SK-N-SH (cell line): ENCODE measurements at regions not wholly inside any gene's neighbourhood (a gene's known extent, or its start where the extent isn't known, plus 50 kb on each side); places are given as distances from the start of the nearest gene placed in this dataset.

Source experiments
- CTCF ChIA-PET: fragments of 300-600, 350-600 bp; formaldehyde crosslinking; extraction: SDS; loops from one replicate; lab custom pipeline; 2021; lab: Yijun Ruan, JAX
- POLR2A ChIA-PET: fragments of 350-600 bp; sonication (Branson Sonifier 250); formaldehyde crosslinking; extraction: SDS; loops from one replicate; lab custom pipeline; 2020; ENCODE audit warnings: antibody characterized with exemption, inconsistent platforms; lab: Yijun Ruan, JAX
- DNase-seq: peaks from one replicate; pipeline ENCODE4 v3.0.0; 2012
- H2AFZ ChIP-seq: fragments of 200-600 bp; sonication (generic); 2 replicates; pipeline ENCODE4 v1.8.1; 2016; ENCODE audit warnings: antibody characterized with exemption, mild to moderate bottlenecking, low read depth
- H3F3A ChIP-seq: fragments of 200-600 bp; sonication (generic); replicated peaks from 2 replicates; pipeline ENCODE3; 2016; ENCODE audit warnings: antibody characterized with exemption, mild to moderate bottlenecking; ENCODE audit not compliant: insufficient read depth
- H3K27ac ChIP-seq, 2 experiments: fragments of 200-500 bp in 1 of 2; fragments of 200-600 bp in 1 of 2; sonication (Bioruptor generic) in 1 of 2; sonication (generic), shearing (Covaris generic) in 1 of 2; 2 replicates each; pipeline versions ENCODE4 v1.5.1 to v1.6.1; 2014 to 2016; ENCODE audit warnings: low read depth in 2 of 2, inconsistent platforms in 1 of 2, low read length in 1 of 2, mild to moderate bottlenecking in 1 of 2, mixed read lengths in 1 of 2
- H3K27me3 ChIP-seq: fragments of 200-600 bp; sonication (generic), shearing (Covaris generic); 2 replicates; pipeline ENCODE4 v1.6.1; 2016; ENCODE audit warnings: mixed run types; ENCODE audit not compliant: insufficient read depth
- H3K36me3 ChIP-seq, 2 experiments: fragments of 200-500 bp in 1 of 2; fragments of 200-600 bp in 1 of 2; sonication (Bioruptor generic) in 1 of 2; sonication (generic) in 1 of 2; replicated peaks in 1 of 2; 2 replicates each; pipeline versions ENCODE3 to v1.5.1; 2014 to 2016; ENCODE audit warnings: low read length in 1 of 2, mild to moderate bottlenecking in 1 of 2; ENCODE audit not compliant: insufficient read depth in 2 of 2, control insufficient read depth in 1 of 2
- H3K4me1 ChIP-seq, 2 experiments: fragments of 200-500 bp in 1 of 2; fragments of 200-600 bp in 1 of 2; sonication (Bioruptor generic) in 1 of 2; sonication (generic), shearing (Covaris generic) in 1 of 2; 2 replicates each; pipeline versions ENCODE4 v1.5.1 to v1.6.1; 2014 to 2016; ENCODE audit warnings: low read depth in 1 of 2, low read length in 1 of 2, mixed run types in 1 of 2; ENCODE audit not compliant: insufficient read depth in 2 of 2, control insufficient read depth in 1 of 2
- H3K4me2 ChIP-seq: fragments of 200-600 bp; sonication (generic), shearing (Covaris generic); 2 replicates; pipeline ENCODE4 v1.6.1; 2017; ENCODE audit warnings: mixed run types
- H3K4me3 ChIP-seq, 2 experiments: fragments of 200-500 bp in 1 of 2; fragments of 200-600 bp in 1 of 2; sonication (Bioruptor generic) in 1 of 2; sonication (generic), shearing (Covaris generic) in 1 of 2; 2 replicates each; pipeline versions ENCODE4 v1.5.1 to v1.8.1; 2014 to 2016; ENCODE audit warnings: low read depth in 2 of 2, inconsistent platforms in 1 of 2, low read length in 1 of 2, mild to moderate bottlenecking in 1 of 2, mixed read lengths in 1 of 2, moderate library complexity in 1 of 2
- H3K79me2 ChIP-seq: fragments of 200-600 bp; sonication (generic); 2 replicates; pipeline ENCODE4 v1.8.1; 2017; ENCODE audit warnings: mild to moderate bottlenecking; ENCODE audit not compliant: insufficient read depth
- H3K9ac ChIP-seq: fragments of 200-600 bp; sonication (generic); 2 replicates; pipeline ENCODE4 v1.6.1; 2017; ENCODE audit warnings: mixed run types
- H3K9me2 ChIP-seq: fragments of 200-600 bp; sonication (generic); 2 replicates; pipeline ENCODE4 v1.6.1; 2017; ENCODE audit warnings: mixed run types
- H3K9me3 ChIP-seq: fragments of 200-600 bp; sonication (generic); 2 replicates; pipeline ENCODE4 v1.6.1; 2017; ENCODE audit warnings: mixed run types, mild to moderate bottlenecking, moderate library complexity
- H4K20me1 ChIP-seq: fragments of 200-600 bp; sonication (generic); 2 replicates; pipeline ENCODE4 v1.6.1; 2017; ENCODE audit warnings: mild to moderate bottlenecking, mixed run types; ENCODE audit not compliant: insufficient read depth
- CHD2 ChIP-seq: fragments of 150-350 bp; IDR thresholded peaks from 2 replicates; pipeline ENCODE4 v1.6.1; 2018; ENCODE audit warnings: low read length; ENCODE audit not compliant: partially characterized antibody
- ELF1 ChIP-seq: IDR thresholded peaks from 2 replicates; pipeline ENCODE4 v1.4.0; 2012
- EZH2phosphoT487 ChIP-seq: fragments of 200-600 bp; sonication (generic); IDR thresholded peaks from 2 replicates; pipeline ENCODE4 v1.6.1; 2017; ENCODE audit warnings: low read depth, mixed run types, mild to moderate bottlenecking, antibody characterized with exemption, moderate library complexity, borderline replicate concordance
- FOSL2 ChIP-seq: IDR thresholded peaks from 2 replicates; pipeline ENCODE4 v1.4.0; 2012; ENCODE audit warnings: low read depth, mild to moderate bottlenecking, moderate library complexity, borderline replicate concordance
- FOXM1 ChIP-seq: IDR thresholded peaks from 2 replicates; pipeline ENCODE4 v1.4.0; 2012; ENCODE audit warnings: low read depth, mild to moderate bottlenecking
- GABPA ChIP-seq: IDR thresholded peaks from 2 replicates; pipeline ENCODE4 v1.4.0; 2012; ENCODE audit warnings: low read depth, mild to moderate bottlenecking
- GATA2 ChIP-seq: sonication (generic); formaldehyde crosslinking; IDR thresholded peaks from 2 replicates; pipeline ENCODE4 v1.5.0; 2020; ENCODE audit warnings: mild to moderate bottlenecking, missing genetic modification reagents
- JUND ChIP-seq: IDR thresholded peaks from 2 replicates; pipeline ENCODE4 v1.4.0; 2012
- MEF2A ChIP-seq: IDR thresholded peaks from 2 replicates; pipeline ENCODE4 v1.4.0; 2012; ENCODE audit warnings: low read depth, borderline replicate concordance
- NFIC ChIP-seq: IDR thresholded peaks from 2 replicates; pipeline ENCODE4 v1.4.0; 2012; ENCODE audit warnings: borderline replicate concordance
- NRF1 ChIP-seq: IDR thresholded peaks from 2 replicates; pipeline ENCODE4 v1.6.1; 2012; ENCODE audit warnings: low read depth, mild to moderate bottlenecking, low read length
- PBX3 ChIP-seq: IDR thresholded peaks from 2 replicates; pipeline ENCODE4; 2012
- POLR2AphosphoS5 ChIP-seq: IDR thresholded peaks from 2 replicates; pipeline ENCODE4 v1.6.1; 2012; ENCODE audit warnings: low read depth, low read length
- RAD21 ChIP-seq: IDR thresholded peaks from 2 replicates; pipeline ENCODE4 v1.6.1; 2012; ENCODE audit warnings: mild to moderate bottlenecking, low read length
- RFX5 ChIP-seq: IDR thresholded peaks from 2 replicates; pipeline ENCODE4 v1.6.1; 2012; ENCODE audit warnings: mild to moderate bottlenecking, improper control_type of control experiment, low read length
- SIN3A ChIP-seq: IDR thresholded peaks from 2 replicates; pipeline ENCODE4 v1.6.1; 2012; ENCODE audit warnings: low read depth, mild to moderate bottlenecking, low read length, moderate library complexity, borderline replicate concordance
- SMC3 ChIP-seq: IDR thresholded peaks from 2 replicates; pipeline ENCODE4 v1.6.1; 2012; ENCODE audit warnings: low read depth, low read length, improper control_type of control experiment
- TAF1 ChIP-seq: IDR thresholded peaks from 2 replicates; pipeline ENCODE4 v1.6.1; 2012; ENCODE audit warnings: low read depth, mild to moderate bottlenecking, low read length, moderate library complexity, borderline replicate concordance
- TEAD4 ChIP-seq: IDR thresholded peaks from 2 replicates; pipeline ENCODE4 v1.4.0; 2012; ENCODE audit warnings: mild to moderate bottlenecking, borderline replicate concordance; ENCODE audit not compliant: insufficient read depth
- YY1 ChIP-seq: IDR thresholded peaks from 2 replicates; pipeline ENCODE4 v1.4.0; 2012; ENCODE audit warnings: low read depth, mild to moderate bottlenecking
- WGBS: methylation state at CpG from one replicate; pipeline ENCODE4 v1.1.6; 2017; ENCODE audit warnings: low lambda C conversion rate; 5-methylcytosine and 5-hydroxymethylcytosine counted together
- TF ChIP-seq, protein P1 (sequence below): fragments of 150-350 bp; IDR thresholded peaks from 2 replicates; pipeline ENCODE4 v1.6.1; 2016; ENCODE audit warnings: mild to moderate bottlenecking, low read depth, low read length
- TF ChIP-seq, protein P2 (sequence below): IDR thresholded peaks from 2 replicates; pipeline ENCODE4 v1.6.1; 2012; ENCODE audit warnings: mild to moderate bottlenecking, low read depth, low read length, moderate library complexity

- POLR2A ChIA-PET, result no interaction called here
Observed at GRCh38 chr5:3987867-3988266, 392.2 kb downstream of the IRX1 start.

DNA sequence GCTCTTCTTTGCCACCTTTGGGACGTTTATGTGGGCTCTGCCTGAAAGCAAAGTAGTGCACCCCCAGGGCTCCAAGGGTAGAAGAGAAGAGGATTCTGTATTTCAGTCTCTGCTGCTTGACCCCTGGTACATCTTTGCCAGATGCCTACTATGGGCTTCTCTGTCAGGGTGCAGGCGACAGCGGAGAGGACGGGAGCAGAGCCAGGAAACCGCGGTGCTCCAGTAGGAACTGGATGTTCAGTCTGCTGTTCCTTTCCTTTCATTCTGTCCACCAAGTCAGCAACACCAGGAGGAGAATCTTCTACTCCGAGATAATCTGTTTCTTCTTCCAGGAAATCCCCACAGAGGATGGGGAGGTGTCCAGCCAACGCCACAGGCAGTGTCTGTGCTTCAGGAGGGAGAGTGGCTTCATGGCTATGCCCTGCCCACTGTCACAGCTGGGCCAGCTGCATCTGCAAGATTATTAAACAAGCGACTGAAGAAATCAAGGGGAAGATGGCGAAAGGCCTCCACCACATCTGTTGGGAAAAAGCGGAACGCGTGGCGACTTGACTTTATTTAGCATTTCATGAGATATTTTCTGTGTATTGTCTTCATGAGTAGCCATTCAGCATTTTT lies 398.3 kb downstream of the IRX1 start:
- Histone ChIP-seq H3K9me3 (no peaks in the 10 kb centered on the region), H3K4me2 (no peak overlapping the region), H3F3A (no peaks in the 10 kb centered on the region), H3K4me1 (no peaks in the 10 kb centered on the region), H3K27ac (no peak overlapping the region), H4K20me1 (no peaks in the 10 kb centered on the region), H3K4me3 (no peak overlapping the region), H3K9me2 (no peaks in the 10 kb centered on the region), H3K79me2 (no peaks in the 10 kb centered on the region), H3K36me3 (no peaks in the 10 kb centered on the region), H3K9ac (no peak overlapping the region), H3K27me3 (no peaks in the 10 kb centered on the region), H2AFZ (no peak overlapping the region)
- no peak for TF ChIP-seq GATA2
- TF ChIP-seq RFX5, result no peak
- no peak for TF ChIP-seq ELF1
- TF ChIP-seq FOXM1, result no peak
- TF ChIP-seq SMC3, result no peak
- TF ChIP-seq, protein P1, sequence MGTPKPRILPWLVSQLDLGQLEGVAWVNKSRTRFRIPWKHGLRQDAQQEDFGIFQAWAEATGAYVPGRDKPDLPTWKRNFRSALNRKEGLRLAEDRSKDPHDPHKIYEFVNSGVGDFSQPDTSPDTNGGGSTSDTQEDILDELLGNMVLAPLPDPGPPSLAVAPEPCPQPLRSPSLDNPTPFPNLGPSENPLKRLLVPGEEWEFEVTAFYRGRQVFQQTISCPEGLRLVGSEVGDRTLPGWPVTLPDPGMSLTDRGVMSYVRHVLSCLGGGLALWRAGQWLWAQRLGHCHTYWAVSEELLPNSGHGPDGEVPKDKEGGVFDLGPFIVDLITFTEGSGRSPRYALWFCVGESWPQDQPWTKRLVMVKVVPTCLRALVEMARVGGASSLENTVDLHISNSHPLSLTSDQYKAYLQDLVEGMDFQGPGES, result no peak
- no peak for TF ChIP-seq TEAD4
- no peak for TF ChIP-seq GABPA
- no peak for TF ChIP-seq PBX3
- no peak for TF ChIP-seq SIN3A
- TF ChIP-seq JUND, result no peak
- TF ChIP-seq RAD21, result no peak
- no peak for TF ChIP-seq NFIC
- no peak for TF ChIP-seq MEF2A
- TF ChIP-seq EZH2phosphoT487, result no peak
- ChIA-PET POLR2A (no interaction called here), CTCF (no interaction called here)
- 55% methylated on average over 14 of the region's 14 CpGs for WGBS
- no peak for DNase-seq

More at GRCh38 chr5:3987867-3988266, 392.2 kb downstream of the IRX1 start:
- Histone ChIP-seq H3K36me3 (no peaks in the 10 kb centered on the region), H3K27me3 (no peaks in the 10 kb centered on the region), H3K4me1 (no peaks in the 10 kb centered on the region), H3K9me2 (no peaks in the 10 kb centered on the region), H2AFZ (no peak overlapping the region), H3K27ac (no peak overlapping the region)
- TF ChIP-seq MEF2A (no peak), POLR2AphosphoS5 (no peak), TEAD4 (no peak), NFIC (no peak), YY1 (no peak), NRF1 (no peak), TAF1 (no peak), RFX5 (no peak), FOSL2 (no peak), GABPA (no peak), CHD2 (no peak), JUND (no peak), SMC3 (no peak)
- TF ChIP-seq, protein P2, sequence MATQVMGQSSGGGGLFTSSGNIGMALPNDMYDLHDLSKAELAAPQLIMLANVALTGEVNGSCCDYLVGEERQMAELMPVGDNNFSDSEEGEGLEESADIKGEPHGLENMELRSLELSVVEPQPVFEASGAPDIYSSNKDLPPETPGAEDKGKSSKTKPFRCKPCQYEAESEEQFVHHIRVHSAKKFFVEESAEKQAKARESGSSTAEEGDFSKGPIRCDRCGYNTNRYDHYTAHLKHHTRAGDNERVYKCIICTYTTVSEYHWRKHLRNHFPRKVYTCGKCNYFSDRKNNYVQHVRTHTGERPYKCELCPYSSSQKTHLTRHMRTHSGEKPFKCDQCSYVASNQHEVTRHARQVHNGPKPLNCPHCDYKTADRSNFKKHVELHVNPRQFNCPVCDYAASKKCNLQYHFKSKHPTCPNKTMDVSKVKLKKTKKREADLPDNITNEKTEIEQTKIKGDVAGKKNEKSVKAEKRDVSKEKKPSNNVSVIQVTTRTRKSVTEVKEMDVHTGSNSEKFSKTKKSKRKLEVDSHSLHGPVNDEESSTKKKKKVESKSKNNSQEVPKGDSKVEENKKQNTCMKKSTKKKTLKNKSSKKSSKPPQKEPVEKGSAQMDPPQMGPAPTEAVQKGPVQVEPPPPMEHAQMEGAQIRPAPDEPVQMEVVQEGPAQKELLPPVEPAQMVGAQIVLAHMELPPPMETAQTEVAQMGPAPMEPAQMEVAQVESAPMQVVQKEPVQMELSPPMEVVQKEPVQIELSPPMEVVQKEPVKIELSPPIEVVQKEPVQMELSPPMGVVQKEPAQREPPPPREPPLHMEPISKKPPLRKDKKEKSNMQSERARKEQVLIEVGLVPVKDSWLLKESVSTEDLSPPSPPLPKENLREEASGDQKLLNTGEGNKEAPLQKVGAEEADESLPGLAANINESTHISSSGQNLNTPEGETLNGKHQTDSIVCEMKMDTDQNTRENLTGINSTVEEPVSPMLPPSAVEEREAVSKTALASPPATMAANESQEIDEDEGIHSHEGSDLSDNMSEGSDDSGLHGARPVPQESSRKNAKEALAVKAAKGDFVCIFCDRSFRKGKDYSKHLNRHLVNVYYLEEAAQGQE, result no peak
- TF ChIP-seq, all 33 proteins: peak for 0
- Histone ChIP-seq H3K4me2 (no peak overlapping the region), H3K9ac (no peak overlapping the region), H3K79me2 (no peaks in the 10 kb centered on the region), H4K20me1 (no peaks in the 10 kb centered on the region), H3F3A (no peaks in the 10 kb centered on the region), H3K9me3 (no peaks in the 10 kb centered on the region), H3K4me3 (no peak overlapping the region)
- CTCF ChIA-PET, result no interaction called here
- WGBS, result 27% methylated on average over 3 of the region's 4 CpGs
- no peak for DNase-seq
